Panc1 (cell line): ENCODE measurements at regions not wholly inside any gene's neighbourhood (a gene's known extent, or its start where the extent isn't known, plus 50 kb on each side); places are given as distances from the start of the nearest gene placed in this dataset.

Source experiments
- ATAC-seq: fragments of 200-7000 bp; cut with Tn5 transposase; 2 replicates; pipeline ENCODE4 v1.9.1; 2020; ENCODE audit warnings: mild to moderate bottlenecking, moderate library complexity
- BruUV-seq: library from RNA; stranded (reverse); fragments of 400-500 nt; replicated peaks from 2 replicates; lab custom pipeline; 2021; lab: Mats Ljungman, UMichigan
- CTCF ChIA-PET: fragments of 300-600 bp; sonication (Branson Sonifier 250); formaldehyde crosslinking; loops from one replicate; lab custom pipeline; 2022; ENCODE audit warnings: antibody characterized with exemption; lab: Charles Lee
- POLR2A ChIA-PET: fragments of 300-600 bp; sonication (Branson Sonifier 250); formaldehyde crosslinking; loops from one replicate; lab custom pipeline; 2022; ENCODE audit warnings: antibody characterized with exemption; lab: Charles Lee
- DNase-seq: peaks from one replicate; pipeline ENCODE4 v3.0.0-alpha.2; 2010; ENCODE audit warnings: low read depth, low spot score
- H3K27ac ChIP-seq: 2 replicates; pipeline ENCODE4 v1.5.1; 2011; ENCODE audit warnings: mild to moderate bottlenecking, low read length, inconsistent platforms
- H3K27me3 ChIP-seq: fragments of 200-500 bp; sonication (Bioruptor generic); 2 replicates; pipeline ENCODE4 v1.6.0; 2014; ENCODE audit warnings: low read length, inconsistent platforms; ENCODE audit not compliant: control insufficient read depth, insufficient read depth
- H3K36me3 ChIP-seq: fragments of 200-500 bp; sonication (Bioruptor generic); 2 replicates; pipeline ENCODE4 v1.5.1; 2014; ENCODE audit warnings: inconsistent platforms, mild to moderate bottlenecking, low read length, moderate library complexity; ENCODE audit not compliant: control insufficient read depth, insufficient read depth
- H3K4me1 ChIP-seq: 2 replicates; pipeline ENCODE4 v1.5.1; 2011; ENCODE audit warnings: inconsistent platforms, mild to moderate bottlenecking, low read length, moderate library complexity; ENCODE audit not compliant: control insufficient read depth, insufficient read depth
- H3K4me3 ChIP-seq, 2 experiments: 2 replicates each; pipeline ENCODE4 v1.5.1; 2011 to 2012; ENCODE audit warnings: low read depth in 2 of 2, low read length in 2 of 2, mild to moderate bottlenecking in 2 of 2, inconsistent platforms in 1 of 2, moderate library complexity in 1 of 2
- H3K9me3 ChIP-seq: fragments of 200-500 bp; sonication (Bioruptor generic); 2 replicates; pipeline ENCODE4 v1.5.1; 2014; ENCODE audit warnings: low read depth, mild to moderate bottlenecking, inconsistent platforms, low read length, moderate library complexity; ENCODE audit not compliant: control insufficient read depth, insufficient read depth
- POLR2AphosphoS5 ChIP-seq: IDR thresholded peaks from 2 replicates; pipeline ENCODE4 v1.6.1; 2012; ENCODE audit warnings: mild to moderate bottlenecking, low read depth, low read length, moderate library complexity
- SIN3A ChIP-seq: IDR thresholded peaks from 2 replicates; pipeline ENCODE4 v1.6.1; 2012; ENCODE audit warnings: low read depth, mild to moderate bottlenecking, low read length, moderate library complexity, borderline replicate concordance; ENCODE audit not compliant: insufficient read depth
- TCF7L2 ChIP-seq: IDR thresholded peaks from 2 replicates; pipeline ENCODE4 v1.6.1; 2011; ENCODE audit warnings: mild to moderate bottlenecking, low read depth, low read length, inconsistent platforms
- in situ Hi-C: cut with HindIII; loops from 2 replicates; pipeline ENCODE4 v1.10.0; 2016; ENCODE audit warnings: low sequenced_read_pairs, low pct_unique_long_range_greater_than_20kb
- intact Hi-C: fragments of 100-400 bp; cut with micrococcal nuclease; formaldehyde crosslinking; loops from one replicate; pipeline ENCODE4 v1.10.0; 2022; ENCODE audit not compliant: unreplicated experiment
- TF ChIP-seq, protein P1 (sequence below), 2 experiments: IDR thresholded peaks; 2 replicates each; pipeline ENCODE4 v1.6.1; 2011 to 2012; ENCODE audit warnings: low read depth in 2 of 2, control low read depth in 1 of 2, low read length in 1 of 2, mild to moderate bottlenecking in 1 of 2, moderate library complexity in 1 of 2; ENCODE audit not compliant: insufficient read depth in 1 of 2
- TF ChIP-seq, protein P2 (sequence below): fragments of 450-650 bp; IDR thresholded peaks from 2 replicates; pipeline ENCODE4 v1.5.1; 2017; ENCODE audit warnings: mild to moderate bottlenecking

DNA sequence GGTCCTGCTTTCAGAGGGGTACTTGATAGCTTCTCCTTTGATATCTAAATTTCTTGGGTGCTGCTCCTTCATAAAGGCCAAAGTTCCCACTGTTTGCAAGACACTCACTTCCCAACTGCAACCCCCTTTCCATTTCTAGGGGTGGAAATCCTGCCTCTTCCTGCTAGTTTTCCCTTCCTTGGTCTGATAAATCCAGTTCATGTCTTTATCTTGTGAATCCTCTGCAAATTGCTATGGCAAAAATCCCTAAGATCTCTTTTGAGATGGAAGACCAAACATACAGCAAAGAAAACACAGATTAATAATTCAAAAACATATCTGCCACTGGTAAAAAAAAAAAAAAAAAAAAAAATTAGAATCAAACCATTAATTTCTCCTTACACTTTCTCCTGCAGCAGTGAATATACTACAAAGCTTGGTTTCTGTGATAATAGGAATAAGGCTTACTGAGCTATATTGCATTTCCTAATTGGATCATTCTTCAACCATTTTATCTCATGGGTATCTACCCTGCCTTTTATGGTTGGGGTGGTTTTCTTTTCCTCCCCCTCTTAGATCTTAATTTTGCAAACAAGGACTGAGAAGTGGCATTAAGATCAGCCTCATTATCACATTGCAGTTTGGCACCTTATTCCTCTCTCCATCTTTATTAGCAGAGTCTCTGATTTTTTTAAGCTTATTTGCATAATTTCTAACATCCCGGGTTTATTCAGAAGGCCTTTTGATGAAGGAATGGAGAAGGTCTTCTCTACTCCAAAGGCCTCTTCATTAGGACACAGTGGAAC, 439.1 kb downstream of the XYLT1 start:
- H3K4me1 ChIP-seq: no peaks in the 10 kb centered on the region
- ATAC-seq (no peak), DNase-seq (no peak)
- intact Hi-C loops (no loop called here), in situ Hi-C loops (no loop called here)
- H3K27ac ChIP-seq: no peak overlapping the region
- POLR2A ChIA-PET: no interaction called here
- CTCF ChIA-PET: no interaction called here
- no peaks in the 10 kb centered on the region for H3K36me3 ChIP-seq
- no peak overlapping the region for H3K4me3 ChIP-seq
- BruUV-seq: no TSS peak
- H3K27me3 ChIP-seq: no peaks in the 10 kb centered on the region
- TF ChIP-seq, protein P1, sequence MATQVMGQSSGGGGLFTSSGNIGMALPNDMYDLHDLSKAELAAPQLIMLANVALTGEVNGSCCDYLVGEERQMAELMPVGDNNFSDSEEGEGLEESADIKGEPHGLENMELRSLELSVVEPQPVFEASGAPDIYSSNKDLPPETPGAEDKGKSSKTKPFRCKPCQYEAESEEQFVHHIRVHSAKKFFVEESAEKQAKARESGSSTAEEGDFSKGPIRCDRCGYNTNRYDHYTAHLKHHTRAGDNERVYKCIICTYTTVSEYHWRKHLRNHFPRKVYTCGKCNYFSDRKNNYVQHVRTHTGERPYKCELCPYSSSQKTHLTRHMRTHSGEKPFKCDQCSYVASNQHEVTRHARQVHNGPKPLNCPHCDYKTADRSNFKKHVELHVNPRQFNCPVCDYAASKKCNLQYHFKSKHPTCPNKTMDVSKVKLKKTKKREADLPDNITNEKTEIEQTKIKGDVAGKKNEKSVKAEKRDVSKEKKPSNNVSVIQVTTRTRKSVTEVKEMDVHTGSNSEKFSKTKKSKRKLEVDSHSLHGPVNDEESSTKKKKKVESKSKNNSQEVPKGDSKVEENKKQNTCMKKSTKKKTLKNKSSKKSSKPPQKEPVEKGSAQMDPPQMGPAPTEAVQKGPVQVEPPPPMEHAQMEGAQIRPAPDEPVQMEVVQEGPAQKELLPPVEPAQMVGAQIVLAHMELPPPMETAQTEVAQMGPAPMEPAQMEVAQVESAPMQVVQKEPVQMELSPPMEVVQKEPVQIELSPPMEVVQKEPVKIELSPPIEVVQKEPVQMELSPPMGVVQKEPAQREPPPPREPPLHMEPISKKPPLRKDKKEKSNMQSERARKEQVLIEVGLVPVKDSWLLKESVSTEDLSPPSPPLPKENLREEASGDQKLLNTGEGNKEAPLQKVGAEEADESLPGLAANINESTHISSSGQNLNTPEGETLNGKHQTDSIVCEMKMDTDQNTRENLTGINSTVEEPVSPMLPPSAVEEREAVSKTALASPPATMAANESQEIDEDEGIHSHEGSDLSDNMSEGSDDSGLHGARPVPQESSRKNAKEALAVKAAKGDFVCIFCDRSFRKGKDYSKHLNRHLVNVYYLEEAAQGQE (IDR thresholded peaks at IDR 0.05; ENCODE audit: insufficient read depth in 1 of 2, low read depth in 2 of 2, low read length in 1 of 2): no peak
- no peak for TF ChIP-seq POLR2AphosphoS5
- H3K9me3 ChIP-seq: peaks cover 4% of the 10 kb centered on the region; the same call in 1 of the 2 replicates

DNA sequence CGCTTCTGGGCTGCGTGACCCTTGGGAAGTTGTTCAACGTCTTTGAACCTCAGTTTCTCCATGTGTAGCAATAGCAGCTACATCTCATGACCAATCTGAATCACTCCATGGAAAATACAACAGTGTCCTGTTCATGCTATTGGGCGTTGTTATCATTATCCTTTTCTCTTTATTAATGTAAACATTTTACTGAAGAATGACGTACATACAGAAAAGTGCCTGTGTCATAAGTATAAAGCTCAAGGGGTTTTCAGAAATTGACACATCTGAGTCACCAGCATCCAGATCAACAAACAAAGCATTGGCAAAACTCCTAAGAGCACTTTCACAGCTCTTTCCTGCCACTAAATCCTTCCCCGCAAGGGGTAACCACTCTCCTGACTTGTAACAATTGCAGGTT, 438.4 kb downstream of the XYLT1 start:
- no peak for ATAC-seq

More for the DNA sequence above, 438.4 kb downstream of the XYLT1 start:
- no TSS peak for BruUV-seq
- ChIA-PET CTCF (no interaction called here), POLR2A (no interaction called here)
- no peak overlapping the region for H3K27ac ChIP-seq
- TF ChIP-seq SIN3A: no peak
- TF ChIP-seq, protein P1 (IDR thresholded peaks at IDR 0.05; ENCODE audit: insufficient read depth in 1 of 2, low read depth in 2 of 2, low read length in 1 of 2): no peak
- TF ChIP-seq, protein P2, sequence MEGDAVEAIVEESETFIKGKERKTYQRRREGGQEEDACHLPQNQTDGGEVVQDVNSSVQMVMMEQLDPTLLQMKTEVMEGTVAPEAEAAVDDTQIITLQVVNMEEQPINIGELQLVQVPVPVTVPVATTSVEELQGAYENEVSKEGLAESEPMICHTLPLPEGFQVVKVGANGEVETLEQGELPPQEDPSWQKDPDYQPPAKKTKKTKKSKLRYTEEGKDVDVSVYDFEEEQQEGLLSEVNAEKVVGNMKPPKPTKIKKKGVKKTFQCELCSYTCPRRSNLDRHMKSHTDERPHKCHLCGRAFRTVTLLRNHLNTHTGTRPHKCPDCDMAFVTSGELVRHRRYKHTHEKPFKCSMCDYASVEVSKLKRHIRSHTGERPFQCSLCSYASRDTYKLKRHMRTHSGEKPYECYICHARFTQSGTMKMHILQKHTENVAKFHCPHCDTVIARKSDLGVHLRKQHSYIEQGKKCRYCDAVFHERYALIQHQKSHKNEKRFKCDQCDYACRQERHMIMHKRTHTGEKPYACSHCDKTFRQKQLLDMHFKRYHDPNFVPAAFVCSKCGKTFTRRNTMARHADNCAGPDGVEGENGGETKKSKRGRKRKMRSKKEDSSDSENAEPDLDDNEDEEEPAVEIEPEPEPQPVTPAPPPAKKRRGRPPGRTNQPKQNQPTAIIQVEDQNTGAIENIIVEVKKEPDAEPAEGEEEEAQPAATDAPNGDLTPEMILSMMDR: no peak
- no peak for TF ChIP-seq POLR2AphosphoS5
- TF ChIP-seq TCF7L2: no peak
- intact Hi-C loops: no loop called here
- no peak for DNase-seq
- no peaks in the 10 kb centered on the region for H3K27me3 ChIP-seq
- H3K4me3 ChIP-seq: no peak overlapping the region
- peaks cover 4% of the 10 kb centered on the region; the same call in 1 of the 2 replicates for H3K9me3 ChIP-seq
- in situ Hi-C loops: no loop called here
- H3K4me1 ChIP-seq: no peaks in the 10 kb centered on the region
- H3K36me3 ChIP-seq: no peaks in the 10 kb centered on the region
